ENCODE measurements at regions not wholly inside any gene's neighbourhood (a gene's known extent, or its start where the extent isn't known, plus 50 kb on each side); places are given as distances from the start of the nearest gene placed in this dataset.

- Histone ChIP-seq H3K4me3 (no peak overlapping the region), H3K27me3 (peaks cover 0 to 23% (median 13%) of the 10 kb centered on the region in 7 donors), H3K4me1 (no peaks in the 10 kb centered on the region), H3K27ac (no peak overlapping the region), H3K36me3 (no peaks in the 10 kb centered on the region), H3K9me3 (no peaks in the 10 kb centered on the region)
- intact Hi-C loops (cut with DNase I), result no loop called here
- ATAC-seq (no peak), DNase-seq (no peak)
- TF ChIP-seq CTCF (IDR thresholded peaks at IDR 0.05), result no peak
- WGBS, 2 donors, result 71 to 78% methylated on average over 2 of the region's 2 CpGs
These were observed 202.6 kb upstream of the RNF32 start for GRCh38 chr7:156438011-156438410.

GRCh38 chr7:156437021-156437614 lies 203.5 kb upstream of the RNF32 start:
- Histone ChIP-seq H3K36me3 (no peaks in the 10 kb centered on the region), H3K27ac (no peak overlapping the region), H3K4me3 (no peak overlapping the region), H3K9me3 (no peaks in the 10 kb centered on the region), H3K27me3 (peaks cover 0 to 24% (median 8%) of the 10 kb centered on the region in 7 donors), H3K4me1 (no peaks in the 10 kb centered on the region)
- 79 to 90% methylated on average over 8 of the region's 8 CpGs for WGBS, 2 donors
- intact Hi-C loops (cut with DNase I), result no loop called here
- DNase-seq, result no peak
- no peak for ATAC-seq
- TF ChIP-seq CTCF (IDR thresholded peaks at IDR 0.05), result no peak

GRCh38 chr7:156435486-156436231 lies 204.9 kb upstream of the RNF32 start:
- DNase-seq (no peak), ATAC-seq (no peak)
- peaks cover 0 to 24% (median 6%) of the 10 kb centered on the region in 7 donors for H3K27me3 ChIP-seq
- intact Hi-C loops (cut with DNase I), result no loop called here
- WGBS, 2 donors, result 68 to 83% methylated on average over 12 of the region's 12 CpGs
- H3K27ac ChIP-seq, result no peak overlapping the region
- TF ChIP-seq CTCF (IDR thresholded peaks at IDR 0.05), result no peak
- no peaks in the 10 kb centered on the region for H3K9me3 ChIP-seq
- H3K36me3 ChIP-seq, result no peaks in the 10 kb centered on the region
- no peak overlapping the region for H3K4me3 ChIP-seq
- H3K4me1 ChIP-seq, result no peaks in the 10 kb centered on the region

GRCh38 chr7:156434706-156435105 lies 205.9 kb upstream of the RNF32 start:
- intact Hi-C loops (cut with DNase I), result no loop called here
- no peak overlapping the region for H3K27ac ChIP-seq
- no peaks in the 10 kb centered on the region for H3K4me1 ChIP-seq
- DNase-seq (no peak), ATAC-seq (no peak)
- no peak for TF ChIP-seq CTCF (IDR thresholded peaks at IDR 0.05)
- H3K27me3 ChIP-seq, result peaks cover 0 to 24% (median 6%) of the 10 kb centered on the region in 7 donors
- no peak overlapping the region for H3K4me3 ChIP-seq
- H3K36me3 ChIP-seq, result no peaks in the 10 kb centered on the region
- 75 to 89% methylated on average over 5 of the region's 5 CpGs for WGBS, 2 donors
- H3K9me3 ChIP-seq, result no peaks in the 10 kb centered on the region

All from heart right ventricle (tissue), 16 donors.